CD14-positive monocyte (primary cell): ENCODE measurements at regions not wholly inside any gene's neighbourhood (a gene's known extent, or its start where the extent isn't known, plus 50 kb on each side); places are given as distances from the start of the nearest gene placed in this dataset.

Source experiments
- DNase-seq, 3 donors: peaks; one replicate each; pipeline ENCODE4 v3.0.0-alpha.2; 2011 to 2022
- H2AFZ ChIP-seq: 2 replicates; pipeline ENCODE4 v1.6.0; 2012; ENCODE audit warnings: mild to moderate bottlenecking, low read depth, low read length, inconsistent platforms; ENCODE audit not compliant: insufficient read depth, poor library complexity, severe bottlenecking
- H3K27ac ChIP-seq, 2 donors: 1 replicate in 1 of 2; 2 replicates in 1 of 2; pipeline ENCODE4 v1.5.1; 2012 to 2013; ENCODE audit warnings: low read length in 2 of 2, control low read depth in 1 of 2, inconsistent platforms in 1 of 2, low read depth in 1 of 2, mild to moderate bottlenecking in 1 of 2
- H3K27me3 ChIP-seq, 2 donors: one replicate each; pipeline versions ENCODE4 v1.6.0 to v1.6.1; 2011 to 2013; ENCODE audit warnings: low read length in 2 of 2; ENCODE audit not compliant: control insufficient read depth in 2 of 2, insufficient read depth in 2 of 2
- H3K36me3 ChIP-seq, 2 donors: replicated peaks in 1 of 2; 1 replicate in 1 of 2; 2 replicates in 1 of 2; pipeline versions ENCODE4 v1.5.1 to v1.6.1; 2012 to 2013; ENCODE audit warnings: low read length in 2 of 2, control low read depth in 1 of 2, inconsistent platforms in 1 of 2, mild to moderate bottlenecking in 1 of 2; ENCODE audit not compliant: insufficient read depth in 2 of 2, control insufficient read depth in 1 of 2
- H3K4me1 ChIP-seq, 2 donors: 1 replicate in 1 of 2; 2 replicates in 1 of 2; pipeline versions ENCODE4 v1.5.1 to v1.6.1; 2012 to 2013; ENCODE audit warnings: low read length in 2 of 2, control low read depth in 1 of 2, inconsistent platforms in 1 of 2, mild to moderate bottlenecking in 1 of 2, moderate library complexity in 1 of 2; ENCODE audit not compliant: insufficient read depth in 2 of 2, control insufficient read depth in 1 of 2
- H3K4me2 ChIP-seq: replicated peaks from 2 replicates; pipeline ENCODE3; 2012; ENCODE audit warnings: low read length, moderate library complexity, mild to moderate bottlenecking; ENCODE audit not compliant: poor library complexity, severe bottlenecking; ENCODE audit errors: extremely low read depth
- H3K4me3 ChIP-seq, 3 experiments: fragments of 200-600 bp in 1 of 3; sonication (generic) in 1 of 3; replicated peaks in 1 of 3; 1 replicate in 2 of 3; 2 replicates in 1 of 3; pipeline ENCODE4 v1.5.1; 2011 to 2013; ENCODE audit warnings: low read length in 3 of 3, mild to moderate bottlenecking in 3 of 3, control low read depth in 2 of 3, low read depth in 2 of 3, inconsistent platforms in 1 of 3, moderate library complexity in 1 of 3
- H3K79me2 ChIP-seq: 2 replicates; pipeline ENCODE4 v1.6.0; 2012; ENCODE audit warnings: mild to moderate bottlenecking, control low read depth, inconsistent platforms, low read length, moderate library complexity; ENCODE audit not compliant: insufficient read depth
- H3K9ac ChIP-seq: 2 replicates; pipeline ENCODE4 v1.6.0; 2017; ENCODE audit warnings: low read length, mild to moderate bottlenecking; ENCODE audit not compliant: insufficient read depth, poor library complexity, severe bottlenecking
- H3K9me3 ChIP-seq, 2 donors: replicated peaks in 1 of 2; 1 replicate in 1 of 2; 2 replicates in 1 of 2; pipeline versions ENCODE4 v1.5.1 to v1.6.1; 2012 to 2013; ENCODE audit warnings: low read length in 2 of 2, control low read depth in 1 of 2; ENCODE audit not compliant: control insufficient read depth in 1 of 2, insufficient read depth in 1 of 2
- H4K20me1 ChIP-seq: 2 replicates; pipeline ENCODE4 v1.6.0; 2012; ENCODE audit warnings: mild to moderate bottlenecking, low read length, control low read depth, moderate library complexity; ENCODE audit not compliant: insufficient read depth
- H3K27ac Mint-ChIP-seq, 7 donors: one replicate each; pipeline ENCODE4 v1.8.0; 2020; ENCODE audit warnings: mild to moderate bottlenecking in 7 of 7, mixed read lengths in 7 of 7, moderate library complexity in 6 of 7, inconsistent platforms in 2 of 7
- H3K27me3 Mint-ChIP-seq, 3 donors: one replicate each; pipeline ENCODE4 v1.8.0; 2021 to 2022; ENCODE audit warnings: low read depth in 3 of 3, mild to moderate bottlenecking in 3 of 3, mixed read lengths in 3 of 3, moderate library complexity in 3 of 3, inconsistent platforms in 1 of 3
- H3K36me3 Mint-ChIP-seq, 2 donors: one replicate each; pipeline ENCODE4 v1.8.0; 2020; ENCODE audit warnings: mixed read lengths in 2 of 2, inconsistent platforms in 1 of 2, mild to moderate bottlenecking in 1 of 2
- H3K4me1 Mint-ChIP-seq: one replicate; pipeline ENCODE4 v1.8.0; 2020; ENCODE audit warnings: mild to moderate bottlenecking, mixed read lengths
- H3K4me3 Mint-ChIP-seq, 2 donors: one replicate each; pipeline ENCODE4 v1.8.0; 2020; ENCODE audit warnings: mild to moderate bottlenecking in 2 of 2, mixed read lengths in 2 of 2, moderate library complexity in 1 of 2
- H3K9me3 Mint-ChIP-seq, 7 donors: one replicate each; pipeline ENCODE4 v1.8.0; 2020 to 2022; ENCODE audit warnings: mixed read lengths in 7 of 7, mild to moderate bottlenecking in 6 of 7, moderate library complexity in 6 of 7, inconsistent platforms in 2 of 7
- WGBS: methylation state at CpG from one replicate; pipeline ENCODE4 v1.1.5; 2013; ENCODE audit warnings: missing lambda C conversion rate; ENCODE audit not compliant: insufficient coverage; 5-methylcytosine and 5-hydroxymethylcytosine counted together
- intact Hi-C, 2 donors: fragments of 100-400 bp; cut with micrococcal nuclease; formaldehyde crosslinking; loops; one replicate each; pipeline versions ENCODE4 v1.15.0 to v1.15.1; 2023
- TF ChIP-seq, protein P1 (sequence below): fragments of 200-600 bp; IDR thresholded peaks from one replicate; pipeline ENCODE4 v1.8.0; 2022; ENCODE audit warnings: antibody characterized with exemption, mild to moderate bottlenecking

DNA sequence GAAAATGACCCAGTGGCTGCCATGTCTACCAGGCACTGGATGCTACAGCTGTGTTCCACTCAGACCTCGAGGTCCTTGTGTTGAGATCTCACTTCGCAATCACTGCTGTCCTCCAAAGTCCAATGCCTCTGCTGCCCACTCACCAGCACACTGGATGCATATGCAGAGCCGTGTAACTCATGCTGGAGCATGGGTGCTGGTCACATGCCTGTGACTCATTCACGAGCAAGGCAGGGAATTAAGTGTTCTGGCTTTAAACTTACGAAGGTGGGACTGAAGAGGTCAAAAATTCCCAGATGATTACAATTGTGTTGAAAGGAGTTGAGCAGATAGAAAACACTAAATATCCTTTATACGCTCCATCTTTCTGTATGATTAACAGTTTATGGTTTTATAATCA lies 417.5 kb downstream of the NUP35 start:
- Histone ChIP-seq H3K9me3 (peaks cover 31% of the 10 kb centered on the region in 2 donors), H4K20me1 (no peaks in the 10 kb centered on the region), H3K27me3 (no peaks in the 10 kb centered on the region), H3K4me1 (no peaks in the 10 kb centered on the region), H3K27ac (no peak overlapping the region), H3K79me2 (no peaks in the 10 kb centered on the region), H3K4me3 (no peak overlapping the region), H2AFZ (no peak overlapping the region), H3K4me2 (no peak overlapping the region), H3K9ac (no peak overlapping the region), H3K36me3 (no peaks in the 10 kb centered on the region)
- TF ChIP-seq, protein P1, sequence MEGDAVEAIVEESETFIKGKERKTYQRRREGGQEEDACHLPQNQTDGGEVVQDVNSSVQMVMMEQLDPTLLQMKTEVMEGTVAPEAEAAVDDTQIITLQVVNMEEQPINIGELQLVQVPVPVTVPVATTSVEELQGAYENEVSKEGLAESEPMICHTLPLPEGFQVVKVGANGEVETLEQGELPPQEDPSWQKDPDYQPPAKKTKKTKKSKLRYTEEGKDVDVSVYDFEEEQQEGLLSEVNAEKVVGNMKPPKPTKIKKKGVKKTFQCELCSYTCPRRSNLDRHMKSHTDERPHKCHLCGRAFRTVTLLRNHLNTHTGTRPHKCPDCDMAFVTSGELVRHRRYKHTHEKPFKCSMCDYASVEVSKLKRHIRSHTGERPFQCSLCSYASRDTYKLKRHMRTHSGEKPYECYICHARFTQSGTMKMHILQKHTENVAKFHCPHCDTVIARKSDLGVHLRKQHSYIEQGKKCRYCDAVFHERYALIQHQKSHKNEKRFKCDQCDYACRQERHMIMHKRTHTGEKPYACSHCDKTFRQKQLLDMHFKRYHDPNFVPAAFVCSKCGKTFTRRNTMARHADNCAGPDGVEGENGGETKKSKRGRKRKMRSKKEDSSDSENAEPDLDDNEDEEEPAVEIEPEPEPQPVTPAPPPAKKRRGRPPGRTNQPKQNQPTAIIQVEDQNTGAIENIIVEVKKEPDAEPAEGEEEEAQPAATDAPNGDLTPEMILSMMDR = no peak
- no peaks in the 10 kb centered on the region for H3K27me3 Mint-ChIP-seq
- intact Hi-C loops = no loop called here
- no peak for DNase-seq
- H3K4me1 Mint-ChIP-seq = no peaks in the 10 kb centered on the region
- no peak overlapping the region for H3K27ac Mint-ChIP-seq
- 83% methylated on average over 3 of the region's 6 CpGs for WGBS
- H3K4me3 Mint-ChIP-seq = no peak overlapping the region
- peaks cover 11 to 32% (median 21%) of the 10 kb centered on the region in 7 donors for H3K9me3 Mint-ChIP-seq
- no peaks in the 10 kb centered on the region for H3K36me3 Mint-ChIP-seq

DNA sequence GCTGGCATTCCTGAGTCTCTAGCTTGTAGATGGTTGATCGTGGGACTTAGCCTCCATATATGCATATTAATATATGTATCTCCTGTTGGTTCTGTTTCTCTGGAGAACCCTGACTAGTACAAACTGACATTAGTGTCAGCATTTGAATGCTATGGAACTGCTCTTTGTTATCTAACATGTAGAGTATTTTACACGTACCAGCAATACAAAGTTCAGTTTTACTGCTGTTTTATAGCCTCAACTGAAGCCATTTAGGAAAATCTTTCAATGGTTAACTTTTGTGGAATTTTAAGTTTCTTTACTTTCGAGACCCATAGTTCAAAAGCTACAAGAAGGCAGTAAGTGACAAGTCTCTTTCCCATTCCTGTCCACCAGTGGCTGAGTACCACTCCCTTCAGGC lies 418.4 kb downstream of the NUP35 start:
- no peaks in the 10 kb centered on the region for H3K79me2 ChIP-seq
- no peaks in the 10 kb centered on the region for H3K36me3 ChIP-seq
- H3K27me3 ChIP-seq = no peaks in the 10 kb centered on the region
- Mint-ChIP-seq H3K9me3 (peaks cover 12 to 35% (median 21%) of the 10 kb centered on the region in 7 donors), H3K27me3 (no peaks in the 10 kb centered on the region), H3K36me3 (no peaks in the 10 kb centered on the region), H3K4me1 (no peaks in the 10 kb centered on the region), H3K4me3 (no peak overlapping the region), H3K27ac (no peak overlapping the region)
- peaks cover 34 to 35% of the 10 kb centered on the region in 2 donors for H3K9me3 ChIP-seq
- H4K20me1 ChIP-seq = no peaks in the 10 kb centered on the region
- no peak overlapping the region for H2AFZ ChIP-seq
- no peak overlapping the region for H3K9ac ChIP-seq
- no peaks in the 10 kb centered on the region for H3K4me1 ChIP-seq
- H3K4me3 ChIP-seq = no peak overlapping the region
- WGBS = no CpG with 5 or more reads among the region's 3 CpGs
- intact Hi-C loops = no loop called here
- no peak overlapping the region for H3K27ac ChIP-seq
- DNase-seq = no peak
- no peak overlapping the region for H3K4me2 ChIP-seq
- TF ChIP-seq, protein P1 = no peak
